ENCODE measurements at regions not wholly inside any gene's neighbourhood (a gene's known extent, or its start where the extent isn't known, plus 50 kb on each side); places are given as distances from the start of the nearest gene placed in this dataset.
"Not testable (repeated sequence)": the region's sequence is repeated elsewhere in the genome, so short reads cannot be mapped to it uniquely, and the experiment has no call there.

- peak; percentile 86 for DNase-seq
These were observed 75.3 kb downstream of the UTRN start for GRCh38 chr6:144360401-144360800.

- no peak for DNase-seq
These were observed 75.9 kb downstream of the UTRN start for GRCh38 chr6:144361016-144361415.

- DNase-seq: no peak
These were observed 77.2 kb downstream of the UTRN start for GRCh38 chr6:144362042-144363018.

GRCh38 chr6:144364208-144364720 is 79.1 kb downstream of the UTRN start:
- DNase-seq: no peak

- no peak for DNase-seq
These were observed 79.6 kb downstream of the UTRN start for GRCh38 chr6:144364782-144365181.

GRCh38 chr6:144365271-144365670 is 80.1 kb downstream of the UTRN start:
- no peak for DNase-seq

GRCh38 chr6:144369696-144370095 is 84.6 kb downstream of the UTRN start:
- DNase-seq: not testable (repeated sequence)

GRCh38 chr6:144372116-144372515 is 87.0 kb downstream of the UTRN start:
- no peak for DNase-seq

- no peak for DNase-seq
These were observed 87.8 kb downstream of the UTRN start for GRCh38 chr6:144372611-144373594.

- DNase-seq: not testable (repeated sequence)
These were observed 89.4 kb downstream of the UTRN start for GRCh38 chr6:144374525-144374924.

- peak; percentile 45 for DNase-seq
These were observed 92.6 kb downstream of the UTRN start for GRCh38 chr6:144377586-144378210.

GRCh38 chr6:144378437-144378836 is 93.3 kb downstream of the UTRN start:
- peak; percentile 21 for DNase-seq

GRCh38 chr6:144379356-144379755 is 94.2 kb downstream of the UTRN start:
- DNase-seq: peak; percentile 64

GRCh38 chr6:144381499-144381898 is 96.4 kb downstream of the UTRN start:
- not testable (repeated sequence) for DNase-seq

GRCh38 chr6:144383336-144383735 is 98.2 kb downstream of the UTRN start:
- no peak for DNase-seq

- DNase-seq: no peak
These were observed 99.3 kb downstream of the UTRN start for GRCh38 chr6:144384427-144384826.

GRCh38 chr6:144389474-144389873 is 104.3 kb downstream of the UTRN start:
- not testable (repeated sequence) for DNase-seq

- DNase-seq: no peak
These were observed 105.1 kb downstream of the UTRN start for GRCh38 chr6:144390202-144390601.

GRCh38 chr6:144390886-144391285 is 105.8 kb downstream of the UTRN start:
- no peak for DNase-seq

GRCh38 chr6:144392536-144392935 is 107.4 kb downstream of the UTRN start:
- DNase-seq: no peak

GRCh38 chr6:144394210-144394609 is 109.1 kb downstream of the UTRN start:
- DNase-seq: no peak

- DNase-seq: peak; percentile 29
These were observed 109.9 kb downstream of the UTRN start for GRCh38 chr6:144395014-144395413.

- DNase-seq: no peak
These were observed 110.7 kb downstream of the UTRN start for GRCh38 chr6:144395826-144396225.

Data from EL (cell line).